A673 (cell line): ENCODE measurements at regions not wholly inside any gene's neighbourhood (a gene's known extent, or its start where the extent isn't known, plus 50 kb on each side); places are given as distances from the start of the nearest gene placed in this dataset.

Experiments
- CTCF ChIP-seq: fragments of 300-800, 200-600 bp; sonication (generic); conservative IDR thresholded peaks from 2 replicates; pipeline ENCODE4 v1.5.1; 2017; ENCODE audit warnings: low read depth, mild to moderate bottlenecking, antibody characterized with exemption, low read length, moderate library complexity, mixed read lengths
- EZH2 ChIP-seq: fragments of 200-600 bp; sonication (generic); IDR thresholded peaks from 2 replicates; pipeline ENCODE4 v1.6.1; 2017; ENCODE audit warnings: borderline replicate concordance, low read depth, mild to moderate bottlenecking, mixed read lengths, antibody characterized with exemption, low read length; ENCODE audit not compliant: poor library complexity, severe bottlenecking

- no peak for TF ChIP-seq EZH2
- no peak for TF ChIP-seq CTCF
Observed at GRCh38 chr14:62001963-62002362, 239.7 kb downstream of the SNAPC1 start.
